Nucleus accumbens (tissue), 56 donors: ENCODE measurements at regions not wholly inside any gene's neighbourhood (a gene's known extent, or its start where the extent isn't known, plus 50 kb on each side); places are given as distances from the start of the nearest gene placed in this dataset.

ENCODE experiments used
- DNase-seq, 56 donors: peaks; one replicate each; lab custom pipeline; 2025; lab: John Stamatoyannopoulos, UW

GRCh38 chr17:77869041-77869599 is 89.4 kb upstream of the TNRC6C start:
- DNase-seq: no peak

GRCh38 chr17:77869665-77870132 is 88.8 kb upstream of the TNRC6C start:
- DNase-seq: no peak

GRCh38 chr17:77872199-77872598 is 86.3 kb upstream of the TNRC6C start:
- no peak for DNase-seq

GRCh38 chr17:77872714-77873499 is 85.6 kb upstream of the TNRC6C start:
- peak in 1 of 56 donors; percentile 21 for DNase-seq

- DNase-seq: no peak
These were observed 84.8 kb upstream of the TNRC6C start for GRCh38 chr17:77873500-77874302.

GRCh38 chr17:77874303-77875050 is 84.0 kb upstream of the TNRC6C start:
- no peak for DNase-seq

GRCh38 chr17:77875051-77875780 is 83.3 kb upstream of the TNRC6C start:
- DNase-seq: no peak

- DNase-seq: no peak
These were observed 82.5 kb upstream of the TNRC6C start for GRCh38 chr17:77875881-77876509.

GRCh38 chr17:77877036-77877435 is 81.5 kb upstream of the TNRC6C start:
- no peak for DNase-seq

GRCh38 chr17:77877646-77878355 is 80.7 kb upstream of the TNRC6C start:
- no peak for DNase-seq

GRCh38 chr17:77879226-77879895 is 79.1 kb upstream of the TNRC6C start:
- DNase-seq: no peak

GRCh38 chr17:77879896-77880280 is 78.6 kb upstream of the TNRC6C start:
- DNase-seq: no peak

- no peak for DNase-seq
These were observed 77.6 kb upstream of the TNRC6C start for GRCh38 chr17:77880711-77881450.

- DNase-seq: peak in 32 of 56 donors; percentile 6 to 50 (median 26)
These were observed 77.0 kb upstream of the TNRC6C start for GRCh38 chr17:77881545-77881944.

- peak in 1 of 56 donors; percentile 44 for DNase-seq
These were observed 76.5 kb upstream of the TNRC6C start for GRCh38 chr17:77882040-77882439.

GRCh38 chr17:77882481-77883212 is 75.9 kb upstream of the TNRC6C start:
- peak in 38 of 56 donors; percentile 9 to 88 (median 38) for DNase-seq

- DNase-seq: no peak
These were observed 75.3 kb upstream of the TNRC6C start for GRCh38 chr17:77883213-77883650.
